SK-N-MC (cell line): ENCODE measurements at regions not wholly inside any gene's neighbourhood (a gene's known extent, or its start where the extent isn't known, plus 50 kb on each side); places are given as distances from the start of the nearest gene placed in this dataset.

Experiments used
- EZH2 ChIP-seq: fragments of 200-600 bp; sonication (generic); IDR thresholded peaks from one replicate; pipeline ENCODE4 v1.6.1; 2017; ENCODE audit warnings: antibody characterized with exemption
- FOXP2 ChIP-seq: optimal IDR thresholded peaks from 2 replicates; pipeline ENCODE3; 2011; ENCODE audit warnings: mild to moderate bottlenecking, moderate library complexity; ENCODE audit not compliant: insufficient read depth; ENCODE audit errors: extremely low read length, control extremely low read depth
- POLR2AphosphoS5 ChIP-seq: IDR thresholded peaks from 2 replicates; pipeline ENCODE4 v1.6.1; 2012; ENCODE audit warnings: mild to moderate bottlenecking, low read depth, low read length, borderline replicate concordance

- TF ChIP-seq EZH2 (no peak), POLR2AphosphoS5 (no peak), FOXP2 (no peak)
These were observed 120.2 kb downstream of the ICE1 start for GRCh38 chr5:5542654-5543053.
